Endothelial cell of umbilical vein (primary cell): ENCODE measurements at regions not wholly inside any gene's neighbourhood (a gene's known extent, or its start where the extent isn't known, plus 50 kb on each side); places are given as distances from the start of the nearest gene placed in this dataset.

ENCODE experiments used
- BruUV-seq: library from RNA; stranded (reverse); fragments of 400-500 nt; replicated peaks from 2 replicates; lab custom pipeline; 2021; lab: Mats Ljungman, UMichigan
- CTCF ChIA-PET: fragments of 300-600, 350-600 bp; sonication (Branson Sonifier 250); formaldehyde crosslinking; loops from one replicate; lab custom pipeline; 2021; ENCODE audit warnings: antibody characterized with exemption, inconsistent platforms; lab: Charles Lee
- POLR2A ChIA-PET: fragments of 300-600, 350-600 bp; sonication (Branson Sonifier 250); formaldehyde crosslinking; loops from one replicate; lab custom pipeline; 2021; ENCODE audit warnings: antibody characterized with exemption, inconsistent platforms; lab: Charles Lee
- DNase-seq: peaks from one replicate; pipeline ENCODE4 v3.0.0-alpha.2; 2011; ENCODE audit warnings: low read depth, low spot score
- FAIRE-seq: peaks from 2 replicates; lab custom pipeline; 2011; peaks lifted over from hg19 to GRCh38; lab: Jason Lieb, UNC
- H2AFZ ChIP-seq: 2 replicates; pipeline ENCODE4 v1.6.0; 2012; ENCODE audit warnings: low read depth, low read length, control low read depth, inconsistent platforms
- H3K27ac ChIP-seq: 2 replicates; pipeline ENCODE4 v1.5.1; 2011; ENCODE audit warnings: low read depth, mild to moderate bottlenecking, control low read depth, low read length, moderate library complexity; ENCODE audit not compliant: insufficient read depth
- H3K27me3 ChIP-seq, 2 experiments: 2 replicates each; pipeline versions ENCODE4 v1.6.0 to v1.6.1; 2011; ENCODE audit warnings: low read length in 2 of 2, mixed read lengths in 1 of 2; ENCODE audit not compliant: control insufficient read depth in 2 of 2, insufficient read depth in 2 of 2
- H3K36me3 ChIP-seq, 2 experiments: 2 replicates in 1 of 2; 3 replicates in 1 of 2; pipeline ENCODE4 v1.5.1; 2011; ENCODE audit warnings: low read length in 2 of 2, mild to moderate bottlenecking in 1 of 2, moderate library complexity in 1 of 2; ENCODE audit not compliant: control insufficient read depth in 2 of 2, insufficient read depth in 2 of 2; ENCODE audit errors: extremely low read depth in 1 of 2
- H3K4me1 ChIP-seq: 3 replicates; pipeline ENCODE4 v1.5.1; 2011; ENCODE audit warnings: mild to moderate bottlenecking, low read length; ENCODE audit not compliant: control insufficient read depth, insufficient read depth; ENCODE audit errors: extremely low read depth
- H3K4me2 ChIP-seq: 2 replicates; pipeline ENCODE4 v1.6.1; 2011; ENCODE audit warnings: low read length, control low read depth, mixed read lengths; ENCODE audit not compliant: insufficient read depth
- H3K4me3 ChIP-seq, 3 experiments: fragments of 200-600 bp in 1 of 3; sonication (generic), shearing (Covaris generic) in 1 of 3; replicated peaks in 1 of 3; 2 replicates each; pipeline ENCODE4 v1.5.1; 2011 to 2016; ENCODE audit warnings: control low read depth in 3 of 3, low read length in 3 of 3, mild to moderate bottlenecking in 2 of 3, inconsistent platforms in 1 of 3, low read depth in 1 of 3, moderate library complexity in 1 of 3; ENCODE audit not compliant: insufficient read depth in 1 of 3
- H3K79me2 ChIP-seq: 2 replicates; pipeline ENCODE4 v1.6.0; 2012; ENCODE audit warnings: low read length, inconsistent platforms; ENCODE audit not compliant: control insufficient read depth, insufficient read depth
- H3K9ac ChIP-seq: replicated peaks from 2 replicates; pipeline ENCODE3; 2011; ENCODE audit warnings: low read length, control low read depth; ENCODE audit not compliant: insufficient read depth; ENCODE audit errors: extremely low read depth
- H3K9me1 ChIP-seq: replicated peaks from 3 replicates; pipeline ENCODE4 v1.6.0; 2011; ENCODE audit warnings: mild to moderate bottlenecking, low read length; ENCODE audit not compliant: control insufficient read depth, insufficient read depth; ENCODE audit errors: extremely low read depth
- H3K9me3 ChIP-seq: replicated peaks from 2 replicates; pipeline ENCODE4 v1.5.1; 2012; ENCODE audit warnings: low read length, inconsistent platforms; ENCODE audit not compliant: control insufficient read depth, insufficient read depth
- H4K20me1 ChIP-seq: replicated peaks from 2 replicates; pipeline ENCODE3; 2011; ENCODE audit warnings: mild to moderate bottlenecking, low read length; ENCODE audit not compliant: control insufficient read depth, insufficient read depth; ENCODE audit errors: extremely low read depth
- CTCF ChIP-seq, 2 donors: IDR thresholded peaks; 1 replicate in 1 of 2; 2 replicates in 1 of 2; pipeline ENCODE4 v1.5.1; 2011; ENCODE audit warnings: low read length in 2 of 2, mild to moderate bottlenecking in 2 of 2, moderate library complexity in 2 of 2, control low read depth in 1 of 2, inconsistent platforms in 1 of 2, low read depth in 1 of 2; ENCODE audit not compliant: insufficient read depth in 1 of 2; ENCODE audit errors: extremely low read depth in 1 of 2
- EZH2 ChIP-seq: IDR thresholded peaks from 2 replicates; pipeline ENCODE4 v1.6.1; 2012; ENCODE audit warnings: borderline replicate concordance, low read depth, mild to moderate bottlenecking, moderate library complexity, low read length, inconsistent platforms; ENCODE audit not compliant: severe bottlenecking
- FOS ChIP-seq: IDR thresholded peaks from 2 replicates; pipeline ENCODE4 v1.6.1; 2011; ENCODE audit warnings: mild to moderate bottlenecking, low read length, moderate library complexity, borderline replicate concordance; ENCODE audit not compliant: insufficient read depth
- GATA2 ChIP-seq: IDR thresholded peaks from 2 replicates; pipeline ENCODE4 v1.7.0; 2011; ENCODE audit warnings: low read depth, mild to moderate bottlenecking, moderate library complexity, mixed read lengths, low read length; ENCODE audit not compliant: insufficient read length, insufficient read depth
- JUN ChIP-seq: IDR thresholded peaks from 2 replicates; pipeline ENCODE4 v1.6.1; 2011; ENCODE audit warnings: borderline replicate concordance, low read depth; ENCODE audit not compliant: insufficient read length, insufficient read depth
- MYC ChIP-seq: IDR thresholded peaks from one replicate; pipeline ENCODE4 v1.6.1; 2011; ENCODE audit warnings: mild to moderate bottlenecking, low read depth, low read length
- POLR2A ChIP-seq: IDR thresholded peaks from 2 replicates; pipeline ENCODE4 v1.6.1; 2012; ENCODE audit warnings: low read depth, mild to moderate bottlenecking, control low read depth, low read length
- POLR2AphosphoS5 ChIP-seq: IDR thresholded peaks from 2 replicates; pipeline ENCODE4 v1.6.1; 2012; ENCODE audit warnings: low read depth, mild to moderate bottlenecking, control low read depth, low read length, moderate library complexity; ENCODE audit not compliant: insufficient read depth
- dilution Hi-C: fragments of 300-500 bp; cut with MboI; formaldehyde crosslinking; loops from one replicate; pipeline ENCODE4 v1.15.0; 2019; ENCODE audit warnings: low sequenced_read_pairs; ENCODE audit not compliant: extremely low pct_ligation_motif_present
- intact Hi-C: fragments of 100-400 bp; cut with micrococcal nuclease; formaldehyde crosslinking; loops from one replicate; pipeline ENCODE4 v1.10.0; 2022
- TF ChIP-seq, protein P1 (sequence below): IDR thresholded peaks from 2 replicates; pipeline ENCODE4 v1.6.1; 2011; ENCODE audit not compliant: insufficient read depth, insufficient read length

- Histone ChIP-seq H3K9me3 (no peaks in the 10 kb centered on the region), H3K4me3 (no peak overlapping the region), H4K20me1 (no peaks in the 10 kb centered on the region), H2AFZ (no peak overlapping the region), H3K9me1 (no peaks in the 10 kb centered on the region), H3K9ac (no peak overlapping the region), H3K27ac (no peak overlapping the region), H3K4me1 (peaks cover 5% of the 10 kb centered on the region), H3K79me2 (no peaks in the 10 kb centered on the region), H3K36me3 (no peaks in the 10 kb centered on the region), H3K27me3 (peaks cover 0 to 1% of the 10 kb centered on the region in 2 experiments), H3K4me2 (no peak overlapping the region)
- no TSS peak for BruUV-seq
- intact Hi-C loops, result no loop called here
- TF ChIP-seq POLR2AphosphoS5, result no peak
- TF ChIP-seq MYC, result no peak
- TF ChIP-seq CTCF (IDR thresholded peaks at IDR 0.05; ENCODE audit: extremely low read depth in 1 of 2, insufficient read depth in 1 of 2, low read depth in 1 of 2, low read length in 2 of 2), result no peak
- TF ChIP-seq, protein P1, sequence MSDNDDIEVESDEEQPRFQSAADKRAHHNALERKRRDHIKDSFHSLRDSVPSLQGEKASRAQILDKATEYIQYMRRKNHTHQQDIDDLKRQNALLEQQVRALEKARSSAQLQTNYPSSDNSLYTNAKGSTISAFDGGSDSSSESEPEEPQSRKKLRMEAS, result no peak
- TF ChIP-seq FOS, result no peak
- no peak for TF ChIP-seq POLR2A
- no peak for TF ChIP-seq GATA2
- no peak for TF ChIP-seq EZH2
- TF ChIP-seq JUN, result no peak
- dilution Hi-C loops, result no loop called here
- DNase-seq, result no peak
- no peak for FAIRE-seq
- ChIA-PET POLR2A (no interaction called here), CTCF (interaction anchor here (1.0 to 4.4 kb wide), 4 partner anchors 9 to 645 kb away, joined by 3 to 24 read pairs (median 10); no protein-coding TSS in a partner anchor)
Observed at GRCh38 chr13:60326273-60326672, 70.7 kb upstream of the TDRD3 start.
